Thyroid gland (tissue), 4 donors: ENCODE measurements at regions not wholly inside any gene's neighbourhood (a gene's known extent, or its start where the extent isn't known, plus 50 kb on each side); places are given as distances from the start of the nearest gene placed in this dataset.

Experiments
- DNase-seq, 2 donors: peaks; one replicate each; pipeline ENCODE4 v3.0.0-alpha.2; 2019
- H3K27ac ChIP-seq, 3 donors: fragments of 200-600 bp; sonication (generic); 1 replicate in 2 of 3; 2 replicates in 1 of 3; pipeline ENCODE4 v1.5.1; 2016 to 2019; ENCODE audit warnings: mild to moderate bottlenecking in 1 of 3, moderate library complexity in 1 of 3
- H3K27me3 ChIP-seq: fragments of 200-600 bp; sonication (generic); one replicate; pipeline ENCODE4 v1.5.1; 2019
- H3K36me3 ChIP-seq, 2 donors: fragments of 200-600 bp; sonication (generic); one replicate each; pipeline ENCODE4 v1.5.1; 2016 to 2019
- H3K4me1 ChIP-seq, 2 donors: fragments of 200-600 bp; sonication (generic); one replicate each; pipeline ENCODE4 v1.5.1; 2017 to 2019
- H3K4me3 ChIP-seq, 3 donors: fragments of 200-600 bp; sonication (generic); replicated peaks in 1 of 3; 1 replicate in 2 of 3; 2 replicates in 1 of 3; pipeline ENCODE4 v1.5.1; 2016; ENCODE audit warnings: mild to moderate bottlenecking in 1 of 3
- H3K9me3 ChIP-seq: fragments of 200-600 bp; sonication (generic); one replicate; pipeline ENCODE4 v1.5.1; 2017
- CTCF ChIP-seq, 6 experiments: fragments of 200-600 bp in 3 of 6; fragments of 450-650 bp in 3 of 6; sonication (generic) in 3 of 6; IDR thresholded peaks; one replicate each; pipeline ENCODE4 v1.5.1; 2016 to 2019; ENCODE audit warnings: antibody characterized with exemption in 6 of 6, mild to moderate bottlenecking in 2 of 6, inconsistent platforms in 1 of 6, moderate library complexity in 1 of 6
- POLR2A ChIP-seq, 2 donors: fragments of 450-650 bp; IDR thresholded peaks; one replicate each; pipeline ENCODE4 v1.6.1; 2017; ENCODE audit warnings: antibody characterized with exemption in 2 of 2, mild to moderate bottlenecking in 2 of 2, moderate library complexity in 1 of 2
- WGBS, 2 donors: methylation state at CpG; one replicate each; pipeline ENCODE4 v1.1.5; 2017; 5-methylcytosine and 5-hydroxymethylcytosine counted together
- intact Hi-C: fragments of 100-400 bp; cut with DNase I; formaldehyde crosslinking; loops from one replicate; pipeline ENCODE4 v1.15.1; 2023

GRCh38 chr2:242051463-242051862, 181.9 kb downstream of the RTP5 start:
- WGBS, 2 donors: 47 to 60% methylated on average over 1 of the region's 1 CpG
- Histone ChIP-seq H3K9me3 (no peaks in the 10 kb centered on the region), H3K4me1 (no peaks in the 10 kb centered on the region), H3K27ac (no peak overlapping the region), H3K36me3 (no peaks in the 10 kb centered on the region), H3K4me3 (no peak overlapping the region), H3K27me3 (no peaks in the 10 kb centered on the region)
- no peak for TF ChIP-seq POLR2A (IDR thresholded peaks at IDR 0.05)
- TF ChIP-seq CTCF (IDR thresholded peaks at IDR 0.05): no peak
- DNase-seq: no peak
- intact Hi-C loops: no loop called here

DNA sequence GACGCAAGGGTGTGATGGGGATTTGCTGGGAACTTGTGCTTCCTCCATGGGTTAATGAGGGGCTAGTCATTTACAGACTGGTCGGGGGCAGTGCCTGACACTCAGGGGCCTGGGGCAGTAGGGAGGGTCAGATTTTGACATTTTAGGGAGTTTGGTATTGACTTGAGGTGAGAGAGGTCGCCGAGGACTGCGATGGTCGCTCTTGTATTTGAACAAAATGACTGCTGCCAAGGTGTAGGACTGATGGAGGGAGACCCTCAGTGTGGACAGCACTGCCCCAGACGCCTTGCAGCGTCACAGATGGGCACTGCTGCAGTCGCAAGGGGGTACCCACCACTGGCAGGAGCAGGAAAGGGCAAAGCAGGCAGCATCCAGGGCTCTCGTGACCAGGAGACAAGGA, 182.9 kb downstream of the RTP5 start:
- no peak for DNase-seq
- intact Hi-C loops: no loop called here
- H3K4me3 ChIP-seq: no peak overlapping the region
- H3K27ac ChIP-seq: no peak overlapping the region
- WGBS, 2 donors: 76 to 86% methylated on average over 10 of the region's 10 CpGs
- no peaks in the 10 kb centered on the region for H3K27me3 ChIP-seq
- H3K36me3 ChIP-seq: no peaks in the 10 kb centered on the region
- H3K9me3 ChIP-seq: no peaks in the 10 kb centered on the region
- H3K4me1 ChIP-seq: no peaks in the 10 kb centered on the region
- TF ChIP-seq POLR2A (IDR thresholded peaks at IDR 0.05): no peak
- TF ChIP-seq CTCF (IDR thresholded peaks at IDR 0.05): no peak

DNA sequence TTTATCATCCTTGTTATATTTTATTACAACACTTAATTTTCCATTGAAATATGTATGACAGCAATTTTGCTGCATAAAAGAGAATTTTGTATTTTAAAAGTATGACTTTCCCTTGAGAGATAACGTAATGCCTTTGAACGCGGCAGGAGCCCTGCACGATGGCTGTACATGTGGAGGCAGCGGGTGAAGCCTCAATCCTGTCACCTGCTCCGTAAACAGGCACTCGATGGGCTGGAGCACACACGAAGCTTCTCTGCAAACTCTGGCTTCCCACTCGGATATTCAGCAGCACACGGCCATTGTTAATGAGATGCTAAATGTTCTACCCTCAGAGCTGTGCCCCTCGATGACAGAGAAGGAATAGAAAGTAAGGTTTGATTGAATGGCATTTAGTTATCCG, 184.4 kb downstream of the RTP5 start:
- no peak for DNase-seq
- 76 to 77% methylated on average over 12 of the region's 12 CpGs for WGBS, 2 donors
- Histone ChIP-seq H3K27ac (no peak overlapping the region), H3K4me1 (no peaks in the 10 kb centered on the region), H3K4me3 (no peak overlapping the region), H3K9me3 (no peaks in the 10 kb centered on the region), H3K27me3 (no peaks in the 10 kb centered on the region), H3K36me3 (no peaks in the 10 kb centered on the region)
- TF ChIP-seq CTCF (IDR thresholded peaks at IDR 0.05) (no peak), POLR2A (IDR thresholded peaks at IDR 0.05) (no peak)
- intact Hi-C loops: no loop called here

DNA sequence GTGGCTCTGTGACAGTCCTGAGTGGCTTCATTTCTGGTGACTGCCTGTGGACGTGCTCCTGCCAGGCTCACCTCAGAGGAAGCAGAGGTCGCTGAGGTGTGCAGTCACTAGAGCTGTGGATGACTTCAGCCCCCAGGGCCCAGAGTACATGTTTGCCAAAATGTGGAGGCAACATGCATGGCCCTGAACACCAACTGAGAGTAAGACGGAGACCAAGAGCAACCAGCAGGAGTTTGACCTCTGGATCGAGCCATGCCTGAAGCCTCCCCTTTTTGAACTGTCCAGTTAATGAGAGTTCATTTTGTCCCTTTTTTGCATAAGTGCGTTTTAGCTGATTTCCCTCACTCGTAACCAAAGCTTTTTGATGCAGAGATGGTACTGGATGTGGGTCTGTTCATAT, 184.9 kb downstream of the RTP5 start:
- Histone ChIP-seq H3K27ac (no peak overlapping the region), H3K4me1 (no peaks in the 10 kb centered on the region), H3K4me3 (no peak overlapping the region), H3K36me3 (no peaks in the 10 kb centered on the region), H3K9me3 (no peaks in the 10 kb centered on the region), H3K27me3 (no peaks in the 10 kb centered on the region)
- TF ChIP-seq POLR2A (IDR thresholded peaks at IDR 0.05): no peak
- TF ChIP-seq CTCF (IDR thresholded peaks at IDR 0.05): no peak
- WGBS, 2 donors: 76% methylated on average over 6 of the region's 6 CpGs
- DNase-seq: no peak
- intact Hi-C loops: no loop called here

- H3K9me3 ChIP-seq: no peaks in the 10 kb centered on the region
- H3K27me3 ChIP-seq: no peaks in the 10 kb centered on the region
- 85 to 86% methylated on average over 29 to 36 of the region's 39 CpGs for WGBS, 2 donors
- DNase-seq: no peak
- no peaks in the 10 kb centered on the region for H3K4me1 ChIP-seq
- H3K36me3 ChIP-seq: no peaks in the 10 kb centered on the region
- H3K27ac ChIP-seq: no peak overlapping the region
- intact Hi-C loops: no loop called here
- TF ChIP-seq POLR2A (IDR thresholded peaks at IDR 0.05) (no peak), CTCF (IDR thresholded peaks at IDR 0.05) (no peak)
- no peak overlapping the region for H3K4me3 ChIP-seq
These were observed 185.6 kb downstream of the RTP5 start for GRCh38 chr2:242054881-242055801.
